GM03348 (cell line): ENCODE measurements at regions not wholly inside any gene's neighbourhood (a gene's known extent, or its start where the extent isn't known, plus 50 kb on each side); places are given as distances from the start of the nearest gene placed in this dataset.
"Not testable (repeated sequence)": the region's sequence is repeated elsewhere in the genome, so short reads cannot be mapped to it uniquely, and the experiment has no call there.

ENCODE experiments used
- DNase-seq: peaks from one replicate; pipeline ENCODE4 v3.0.0; 2012; ENCODE audit warnings: low spot score

DNA sequence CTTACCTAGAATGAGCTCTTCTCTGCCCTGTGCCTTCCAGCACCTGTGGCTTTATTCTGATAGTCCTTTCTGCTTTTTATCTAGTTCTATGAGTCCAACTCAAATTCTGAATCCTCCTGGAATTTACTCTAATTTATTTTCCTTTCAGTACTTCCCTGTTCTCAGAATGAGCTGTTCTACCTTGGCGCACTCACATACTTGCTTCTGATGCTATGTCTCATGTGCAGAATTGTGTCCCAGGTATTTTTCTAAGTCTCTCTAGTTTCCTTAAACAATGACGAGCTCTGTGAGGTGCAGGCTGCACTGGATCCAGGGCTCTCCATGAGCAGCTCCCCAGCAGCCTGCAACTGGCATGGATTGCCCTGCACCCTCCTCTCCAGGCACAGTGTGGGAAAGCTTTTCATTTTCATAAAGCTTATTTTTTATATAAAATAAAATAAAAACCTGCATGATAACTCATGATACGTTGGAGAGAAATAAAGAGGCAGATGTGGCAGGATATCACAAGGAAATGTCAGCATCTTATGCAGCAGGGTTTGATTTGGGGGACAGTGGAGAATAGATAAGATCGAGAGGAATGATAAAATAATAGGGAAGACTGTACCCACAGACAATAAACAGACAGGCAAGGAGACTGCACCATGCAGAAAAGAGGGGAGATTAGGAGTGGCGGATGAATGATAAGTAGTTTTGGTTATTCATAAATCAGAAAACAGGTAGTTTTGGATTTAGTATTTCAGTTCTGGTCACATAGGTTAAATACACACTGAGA lies 258.2 kb upstream of the POM121L12 start:
- DNase-seq: no peak

DNA sequence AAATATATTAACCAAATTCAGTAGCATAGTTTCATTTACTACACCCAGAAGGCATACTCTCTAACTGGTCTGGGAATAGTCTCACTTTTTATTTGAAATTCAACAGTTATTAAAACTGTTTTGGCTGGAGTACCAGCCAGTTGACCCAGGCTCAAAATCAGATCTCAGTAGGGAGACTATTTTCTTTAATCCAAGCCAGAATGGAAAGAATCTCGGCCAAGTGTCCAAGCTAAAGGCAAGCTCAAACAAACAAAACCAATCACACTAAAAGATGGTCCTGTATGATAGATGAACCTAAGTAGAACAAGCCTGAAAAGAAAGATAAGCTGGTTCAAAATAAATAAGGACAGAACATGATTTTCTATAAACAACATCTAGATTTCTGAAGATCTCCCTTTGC lies 259.6 kb upstream of the POM121L12 start:
- DNase-seq: no peak

DNA sequence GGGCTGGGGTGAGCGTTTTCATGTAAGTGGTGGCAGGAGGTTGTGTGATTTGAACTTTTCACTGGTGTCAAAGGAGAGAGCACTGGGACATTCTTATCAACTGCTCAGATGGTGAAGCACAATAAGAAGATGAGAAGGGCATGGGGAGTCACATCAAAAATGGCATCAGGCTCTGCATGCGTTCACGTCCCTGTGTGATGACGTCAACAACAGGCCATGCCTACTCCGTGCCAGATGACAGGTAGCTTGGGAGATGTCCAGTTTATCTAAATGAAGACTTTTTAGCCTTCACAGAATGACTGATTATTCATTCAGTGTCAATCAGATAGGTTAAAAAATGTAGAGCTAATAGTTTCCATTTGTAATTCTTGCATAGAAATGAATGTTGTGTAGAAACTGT lies 264.3 kb upstream of the POM121L12 start:
- DNase-seq: no peak

DNA sequence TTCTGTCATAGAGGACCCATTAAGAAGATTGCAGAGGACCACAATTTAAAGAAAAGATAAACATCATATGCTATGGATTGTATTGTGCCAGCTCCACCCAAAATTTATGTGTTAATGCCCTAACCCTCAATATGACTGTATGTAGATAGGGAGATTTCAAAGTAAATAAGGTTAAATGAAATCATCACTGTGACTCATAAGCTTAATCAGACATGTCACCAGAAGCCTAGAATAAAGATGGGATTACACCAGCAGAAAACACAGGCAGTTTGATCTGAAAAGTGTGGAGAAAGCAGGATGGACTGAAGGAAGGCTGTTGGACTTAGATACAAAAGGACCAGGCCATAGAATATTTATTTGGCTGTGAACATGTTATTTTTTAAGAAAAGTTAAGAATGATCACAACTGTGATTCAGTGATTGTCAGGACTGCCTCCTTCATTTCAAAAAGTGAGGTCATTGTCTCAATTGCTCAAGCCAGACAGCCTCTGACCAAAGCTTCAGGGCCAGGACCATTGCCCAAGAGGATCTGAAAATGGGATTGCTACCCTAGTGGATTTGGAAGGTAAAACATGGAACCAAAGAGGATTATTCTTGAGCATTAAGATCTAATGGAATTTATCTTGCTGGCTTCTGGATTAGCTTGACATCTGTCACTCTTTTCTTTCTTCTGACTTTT lies 270.8 kb upstream of the POM121L12 start:
- DNase-seq: no peak

DNA sequence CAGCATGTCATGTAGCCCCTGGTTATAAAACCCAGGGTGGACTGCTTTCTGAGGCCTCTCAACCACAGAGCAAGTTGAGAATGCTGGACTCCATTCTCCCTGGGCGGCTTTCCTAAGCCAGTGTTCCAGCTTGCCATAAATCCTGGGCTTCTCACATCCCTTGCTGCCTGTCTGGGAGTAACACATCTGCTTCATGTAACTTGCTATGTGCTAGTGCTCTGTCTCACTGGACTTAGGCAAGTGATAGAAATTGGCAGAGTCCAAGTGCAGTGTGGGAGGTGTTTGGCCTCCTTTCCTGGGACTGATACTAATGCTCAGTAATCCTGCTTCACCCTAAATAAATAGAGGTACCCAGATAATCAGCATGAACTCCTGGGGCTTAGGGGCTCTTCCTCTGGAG lies 277.1 kb upstream of the POM121L12 start:
- no peak for DNase-seq

DNA sequence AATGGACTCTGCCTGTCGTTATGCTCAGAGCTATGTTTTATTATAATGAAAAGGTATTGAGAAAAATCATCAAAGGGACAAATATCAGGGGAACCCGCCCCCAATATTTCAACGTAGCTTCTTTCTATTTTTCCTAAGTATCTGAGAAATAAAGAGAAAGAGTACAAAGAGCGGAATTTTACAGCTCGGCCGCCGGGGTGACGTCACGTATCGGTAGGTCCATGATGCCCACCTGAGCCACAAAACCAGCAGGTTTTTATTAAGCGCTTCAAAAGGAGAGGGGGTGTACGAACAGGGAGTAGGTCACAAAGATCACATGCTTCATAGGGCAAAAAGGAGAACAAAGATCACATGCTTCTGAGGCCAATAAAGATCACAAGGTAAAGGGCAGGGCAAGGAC lies 281.6 kb upstream of the POM121L12 start:
- no peak for DNase-seq

DNA sequence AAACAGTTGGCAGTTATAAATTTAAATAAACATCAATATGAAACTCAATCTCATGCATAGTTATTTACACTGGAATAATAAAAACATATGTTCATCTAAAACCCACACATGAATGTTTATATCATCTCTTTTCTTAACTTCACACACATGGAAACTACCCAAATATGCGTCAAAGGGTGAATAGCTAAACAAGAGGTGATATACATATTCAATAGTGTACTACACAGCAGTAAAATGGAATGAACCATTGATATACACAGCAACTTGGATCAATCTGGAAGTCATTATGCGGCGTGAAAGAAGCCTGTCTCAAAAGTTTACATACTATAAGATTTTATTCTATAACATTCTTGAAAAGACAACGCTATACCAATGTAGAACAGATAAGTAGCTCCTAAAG lies 282.5 kb upstream of the POM121L12 start:
- DNase-seq: no peak

DNA sequence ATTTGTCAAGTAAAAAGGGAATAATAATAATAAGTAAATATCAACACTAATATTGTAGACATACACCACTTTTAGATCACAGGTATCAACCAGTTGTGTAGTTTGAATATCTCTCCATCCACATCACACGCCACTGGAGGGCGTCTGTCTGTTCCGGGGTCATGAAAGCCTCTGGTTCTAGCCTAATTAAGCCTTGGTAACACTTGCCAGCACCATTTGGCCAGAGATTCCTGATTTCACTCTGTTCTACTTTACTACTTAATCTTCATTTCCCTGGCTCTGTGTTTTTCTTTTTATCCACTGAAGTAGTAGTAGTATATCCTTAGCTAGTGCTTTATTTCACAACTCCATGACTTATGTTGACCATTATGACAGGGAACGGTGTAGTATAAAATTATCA lies 285.6 kb upstream of the POM121L12 start:
- DNase-seq: no peak

DNA sequence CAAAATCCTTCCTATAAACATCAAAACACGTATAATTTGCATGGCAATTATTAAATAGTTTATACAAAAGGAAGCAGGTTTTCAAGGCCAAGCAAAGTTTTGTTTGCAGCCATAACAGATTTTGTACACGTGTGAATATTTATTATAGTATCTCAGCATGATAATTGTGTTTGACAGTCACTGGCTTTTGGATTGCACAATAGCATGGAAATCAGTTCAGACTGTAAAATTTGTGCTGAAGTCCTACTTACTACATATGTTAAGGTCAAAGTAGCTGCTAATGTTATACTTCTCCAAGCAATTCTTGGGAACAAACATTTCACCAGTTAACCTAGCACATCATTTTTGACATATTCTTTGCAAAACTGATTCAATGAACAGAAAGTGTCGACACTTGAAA lies 287.6 kb upstream of the POM121L12 start:
- DNase-seq: no peak

DNA sequence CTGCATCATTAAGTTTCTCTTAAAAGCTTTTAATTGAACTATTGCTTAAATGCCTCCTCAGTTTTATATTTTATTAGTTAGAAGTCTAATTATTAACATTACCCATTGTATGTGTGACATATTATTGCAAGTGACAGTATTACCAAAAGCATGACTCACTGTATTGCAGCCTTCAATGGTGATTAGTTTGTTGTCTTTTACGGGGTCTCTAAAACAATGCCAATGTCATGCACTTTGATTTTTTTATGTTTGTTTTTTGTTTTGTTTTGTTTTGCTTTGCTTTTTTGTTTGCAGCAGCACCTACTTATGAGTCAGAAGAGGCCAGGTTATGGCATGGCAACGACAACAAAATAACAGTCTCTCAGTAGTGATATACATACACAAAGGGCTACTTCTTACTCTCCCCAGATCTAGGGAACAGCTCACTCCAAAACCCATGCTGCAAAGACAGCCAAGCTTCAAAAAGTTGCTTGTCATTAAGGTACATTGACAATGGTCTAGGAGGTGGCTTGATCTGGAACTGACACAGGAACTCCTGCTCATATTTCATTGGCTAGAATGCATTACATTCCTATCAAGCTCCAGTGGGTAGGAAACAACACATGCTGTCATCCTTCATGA lies 293.7 kb upstream of the POM121L12 start:
- no peak for DNase-seq

DNA sequence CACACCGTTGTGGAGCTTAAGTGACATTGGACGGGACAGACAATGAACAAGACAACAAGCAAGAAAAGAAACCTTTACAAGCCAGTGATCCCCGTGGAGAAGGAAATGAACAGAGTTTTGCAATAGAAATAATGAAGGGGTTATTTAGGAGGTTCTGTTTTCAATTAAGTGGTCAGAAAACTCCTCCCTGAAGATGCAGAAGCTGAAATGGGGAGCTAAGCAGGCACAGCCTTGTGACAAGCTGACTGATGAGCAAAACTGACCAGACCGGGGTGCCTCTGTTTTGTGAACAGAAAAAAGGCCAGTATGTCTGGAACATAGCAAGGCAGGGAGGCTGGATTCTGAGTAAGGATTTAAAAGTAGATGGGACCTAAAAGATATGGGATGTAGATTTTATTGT lies 299.8 kb upstream of the POM121L12 start:
- DNase-seq: no peak

DNA sequence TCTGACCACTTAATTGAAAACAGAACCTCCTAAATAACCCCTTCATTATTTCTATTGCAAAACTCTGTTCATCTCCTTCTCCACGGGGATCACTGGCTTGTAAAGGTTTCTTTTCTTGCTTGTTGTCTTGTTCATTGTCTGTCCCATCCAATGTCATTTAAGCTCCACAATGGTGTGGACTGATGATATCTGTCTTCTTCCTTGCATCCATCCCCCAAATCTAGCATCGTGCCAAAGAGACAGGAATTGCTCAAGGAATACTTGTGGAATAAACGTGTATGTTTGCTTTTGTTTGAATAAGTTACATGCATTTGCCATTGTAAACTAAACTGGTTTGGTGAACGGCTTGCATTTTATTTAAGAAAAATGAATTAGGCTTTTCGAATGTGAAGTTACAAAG lies 306.8 kb upstream of the POM121L12 start:
- not testable (repeated sequence) for DNase-seq

DNA sequence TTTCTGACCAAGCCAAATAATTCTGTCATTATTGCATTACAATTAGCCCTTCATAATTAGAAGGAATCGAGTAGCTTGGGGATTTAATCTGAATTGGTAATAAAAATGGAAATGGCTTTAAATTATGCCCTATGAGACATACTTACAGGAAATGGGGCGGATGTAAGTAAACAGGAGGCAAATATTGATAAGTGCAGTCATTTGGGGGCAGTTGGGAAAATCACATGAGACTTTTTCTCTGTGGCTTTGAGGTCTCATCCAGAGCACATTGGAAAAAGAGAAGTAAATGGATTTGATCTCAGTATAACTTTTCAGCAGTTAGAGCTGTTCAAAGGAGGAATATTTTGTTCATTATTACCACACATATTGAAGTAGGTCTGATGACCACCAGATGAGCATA lies 307.8 kb upstream of the POM121L12 start:
- no peak for DNase-seq

DNA sequence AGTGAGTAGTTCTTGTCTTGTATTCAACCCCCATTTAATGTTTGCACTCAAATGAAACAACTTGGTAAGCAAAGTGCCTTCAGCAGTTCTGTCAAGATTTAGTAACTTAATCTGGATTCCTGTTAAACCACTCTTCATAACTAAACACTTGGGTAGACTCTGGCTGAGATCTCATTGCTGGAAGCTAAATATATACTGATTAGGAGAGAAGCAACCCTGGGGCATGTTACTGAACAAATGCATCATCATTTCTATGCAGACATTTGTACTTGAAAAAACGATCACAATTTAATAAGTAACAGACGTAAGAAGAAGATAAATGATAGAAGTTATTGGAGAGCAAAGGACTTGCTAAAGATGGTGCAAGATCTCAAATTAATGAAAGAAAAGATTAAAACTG lies 308.4 kb upstream of the POM121L12 start:
- DNase-seq: no peak

DNA sequence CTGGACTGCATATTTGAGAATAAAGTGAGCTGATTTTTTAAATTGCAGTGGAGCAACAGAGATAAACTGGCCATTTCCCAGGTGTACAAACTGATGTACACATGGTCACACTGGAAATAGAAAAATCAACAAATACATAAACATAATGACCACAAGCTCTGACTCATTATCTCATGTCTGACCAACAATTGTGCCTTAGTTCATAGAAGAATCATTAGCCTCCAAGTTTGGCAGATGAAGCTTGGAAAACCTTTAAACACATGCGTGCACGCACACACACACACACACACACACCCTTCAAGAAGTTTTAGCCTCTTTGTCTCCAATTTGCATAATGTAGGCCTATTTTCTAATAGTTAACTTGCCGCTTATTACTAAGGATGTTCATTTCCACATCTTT lies 308.9 kb upstream of the POM121L12 start:
- DNase-seq: no peak

DNA sequence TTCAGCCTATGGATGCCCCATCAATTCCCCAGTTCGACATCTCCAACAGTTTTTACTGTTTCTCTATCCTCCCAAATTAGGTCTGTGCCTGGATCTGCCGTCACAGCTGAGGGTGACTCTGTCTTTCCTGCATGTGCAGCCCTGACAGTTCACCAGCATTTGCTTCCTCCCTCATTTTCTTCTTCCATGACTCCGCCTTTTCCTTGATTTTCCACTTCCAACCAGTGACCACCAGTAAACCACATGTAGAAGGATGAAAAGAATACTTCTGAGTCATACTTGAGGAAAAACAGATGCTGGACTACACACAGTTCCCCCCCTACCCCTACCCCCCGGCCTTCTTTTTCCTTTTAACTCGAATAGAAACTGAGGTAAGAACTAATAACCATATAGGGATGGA lies 311.8 kb upstream of the POM121L12 start:
- no peak for DNase-seq

DNA sequence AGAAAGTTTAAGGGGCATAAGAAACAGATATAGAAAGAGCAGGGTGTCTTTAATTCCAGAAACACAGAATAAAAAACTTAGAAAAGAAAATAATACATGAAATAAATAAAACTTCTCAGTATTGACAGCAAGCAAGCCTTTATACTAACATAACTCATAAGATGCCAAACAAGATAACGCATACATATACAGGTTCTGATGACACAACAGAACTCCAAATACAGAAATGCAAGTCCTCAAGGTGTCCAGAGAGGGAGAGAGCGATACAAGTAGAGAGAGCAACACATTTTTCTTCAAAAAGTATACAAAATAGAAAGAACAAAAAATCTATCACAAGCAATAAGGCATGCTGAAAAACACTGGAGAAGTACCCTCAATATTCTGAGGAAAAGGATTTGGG lies 314.6 kb upstream of the POM121L12 start:
- DNase-seq: no peak

DNA sequence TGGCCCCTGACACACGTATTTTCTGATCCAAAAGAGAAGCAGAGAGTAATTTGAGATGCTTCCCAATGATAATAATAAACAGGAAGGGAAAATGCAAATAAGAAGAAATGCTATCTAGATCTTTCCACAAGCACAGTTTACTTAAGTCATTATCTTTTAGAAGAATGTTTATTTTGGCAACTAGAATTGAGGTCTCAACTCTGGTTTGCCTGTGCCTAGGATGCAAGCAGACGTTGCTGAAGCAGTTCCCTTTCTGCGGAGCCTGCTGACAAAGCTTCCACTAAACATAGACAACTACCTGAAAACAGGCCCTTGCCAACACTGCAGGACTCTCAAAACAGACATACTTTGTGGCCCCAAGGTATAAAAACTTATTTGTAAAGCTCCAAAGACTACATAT lies 315.8 kb upstream of the POM121L12 start:
- no peak for DNase-seq

DNA sequence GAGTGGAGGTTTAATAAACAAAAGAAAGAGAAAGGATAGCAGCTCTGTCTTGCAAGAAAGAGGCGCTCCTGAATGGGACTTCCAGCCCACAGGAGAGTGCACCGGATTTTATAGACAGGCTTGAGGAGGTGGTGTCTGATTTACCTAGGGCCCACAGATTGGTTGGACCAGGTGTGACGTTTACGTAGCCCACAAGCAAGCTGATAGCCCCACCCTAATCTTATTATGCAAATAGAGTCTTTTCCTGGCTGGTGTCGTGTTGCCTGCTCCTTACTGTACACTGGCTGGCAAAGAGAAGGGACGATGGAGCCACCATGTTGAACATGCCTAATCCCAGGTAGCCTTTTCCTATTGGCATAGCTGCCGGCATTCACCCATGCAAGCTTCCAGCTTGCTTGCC lies 319.7 kb upstream of the POM121L12 start:
- no peak for DNase-seq

DNA sequence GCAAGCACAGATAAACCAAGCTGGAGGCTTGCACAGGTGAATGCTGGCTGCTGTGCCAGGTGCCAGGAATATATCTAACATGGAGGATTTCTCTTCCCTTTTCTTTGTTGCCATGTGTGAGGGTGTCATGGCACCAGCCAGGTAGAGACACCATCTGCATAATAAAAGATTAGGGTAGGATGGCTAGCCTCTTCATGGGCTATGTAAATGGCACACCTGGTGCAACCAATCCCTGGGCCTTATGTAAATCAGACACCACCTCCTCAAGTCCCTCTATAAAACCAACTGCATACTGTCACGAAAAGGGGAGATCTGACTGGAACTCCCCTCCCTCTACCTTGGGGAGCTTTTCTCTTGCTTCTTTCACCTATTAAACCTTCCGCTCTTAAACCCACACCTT lies 322.5 kb upstream of the POM121L12 start:
- DNase-seq: no peak

DNA sequence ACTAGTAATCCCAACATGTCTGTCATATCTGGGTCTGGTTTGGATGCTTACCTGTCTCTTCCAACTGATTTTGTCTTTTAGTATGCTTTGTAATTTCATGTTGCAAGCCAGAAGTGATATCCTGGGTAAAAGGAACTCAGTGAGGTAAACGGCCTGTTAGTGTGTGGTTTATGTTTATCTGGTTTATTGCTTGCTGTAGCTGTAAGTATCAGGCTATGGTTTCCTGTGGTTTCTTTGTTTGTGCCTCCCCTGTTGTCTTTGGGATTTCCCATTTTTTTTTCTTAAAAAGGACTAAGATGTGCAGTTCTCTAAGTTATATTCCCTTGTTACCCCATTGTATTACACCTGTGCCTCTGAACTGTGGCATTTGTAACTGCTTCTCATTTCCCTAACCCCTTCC lies 323.5 kb upstream of the POM121L12 start:
- no peak for DNase-seq

DNA sequence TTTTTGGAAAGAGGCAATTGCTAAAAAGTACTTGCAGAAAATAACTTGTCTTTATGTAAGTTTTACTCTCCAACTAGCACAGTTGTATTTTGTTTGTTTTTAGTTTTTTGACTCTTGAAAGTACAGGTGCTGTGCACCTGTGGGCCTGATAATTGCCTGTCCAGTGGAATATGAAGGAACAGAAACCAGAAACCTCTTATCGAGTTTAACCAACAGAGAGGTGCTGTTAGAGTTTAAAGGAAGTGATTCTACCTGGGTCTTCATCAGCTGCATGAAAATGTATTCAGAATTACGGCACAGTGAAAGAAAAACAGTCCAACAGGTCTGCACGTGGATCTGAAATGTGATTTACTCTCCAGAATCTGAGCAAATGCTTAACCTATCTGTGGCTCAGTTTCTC lies 326.6 kb upstream of the POM121L12 start:
- no peak for DNase-seq

DNA sequence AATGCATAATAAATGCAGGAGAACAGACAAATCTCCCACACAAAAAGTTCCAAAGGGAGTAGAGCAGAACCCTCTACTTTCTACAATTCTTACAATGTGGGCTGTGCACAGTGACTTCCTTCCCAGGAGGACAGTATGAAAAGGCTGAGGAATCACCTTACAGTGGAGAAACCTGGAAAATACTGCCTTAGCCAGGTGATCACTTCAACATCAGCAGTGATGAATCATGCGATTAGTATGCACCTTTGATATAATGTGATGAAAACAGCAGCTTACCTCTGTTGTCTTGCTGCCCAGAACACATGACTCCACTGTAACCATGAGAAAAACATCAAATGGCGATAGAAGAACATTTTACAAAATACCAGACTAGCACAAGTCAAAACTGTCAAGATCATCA lies 329.7 kb upstream of the POM121L12 start:
- no peak for DNase-seq

DNA sequence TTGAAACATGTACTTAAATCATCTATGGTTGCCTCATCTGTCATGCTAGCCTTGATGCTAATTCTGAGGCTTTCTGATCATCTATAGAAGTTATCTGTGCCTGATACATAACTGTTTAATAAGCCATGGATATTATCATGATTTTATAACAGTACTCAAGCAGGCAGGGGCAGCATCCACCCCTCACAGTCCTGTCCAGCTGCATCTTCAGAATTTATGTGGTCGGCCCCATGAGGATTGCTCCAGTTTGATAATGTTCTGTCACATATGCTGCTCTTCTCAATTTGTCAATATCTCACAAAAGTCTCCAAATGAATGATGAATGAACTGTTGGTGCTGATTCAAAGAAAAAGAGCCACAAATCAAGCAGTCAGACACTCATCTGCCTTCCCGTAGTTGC lies 335.1 kb upstream of the POM121L12 start:
- no peak for DNase-seq
